Sigmoid colon (tissue), 3 donors: ENCODE measurements at regions not wholly inside any gene's neighbourhood (a gene's known extent, or its start where the extent isn't known, plus 50 kb on each side); places are given as distances from the start of the nearest gene placed in this dataset.

Experiments
- POLR2A ChIP-seq, 2 donors: fragments of 450-650 bp; IDR thresholded peaks; one replicate each; pipeline ENCODE4 v1.6.1; 2016; ENCODE audit warnings: antibody characterized with exemption in 2 of 2, mild to moderate bottlenecking in 2 of 2, moderate library complexity in 2 of 2
- TF ChIP-seq, protein P1 (sequence below), 4 experiments: fragments of 450-650 bp in 3 of 4; fragments of 200-600 bp in 1 of 4; IDR thresholded peaks; one replicate each; pipeline ENCODE4 v1.5.1; 2016 to 2019; ENCODE audit warnings: antibody characterized with exemption in 4 of 4, mild to moderate bottlenecking in 3 of 4, moderate library complexity in 2 of 4

DNA sequence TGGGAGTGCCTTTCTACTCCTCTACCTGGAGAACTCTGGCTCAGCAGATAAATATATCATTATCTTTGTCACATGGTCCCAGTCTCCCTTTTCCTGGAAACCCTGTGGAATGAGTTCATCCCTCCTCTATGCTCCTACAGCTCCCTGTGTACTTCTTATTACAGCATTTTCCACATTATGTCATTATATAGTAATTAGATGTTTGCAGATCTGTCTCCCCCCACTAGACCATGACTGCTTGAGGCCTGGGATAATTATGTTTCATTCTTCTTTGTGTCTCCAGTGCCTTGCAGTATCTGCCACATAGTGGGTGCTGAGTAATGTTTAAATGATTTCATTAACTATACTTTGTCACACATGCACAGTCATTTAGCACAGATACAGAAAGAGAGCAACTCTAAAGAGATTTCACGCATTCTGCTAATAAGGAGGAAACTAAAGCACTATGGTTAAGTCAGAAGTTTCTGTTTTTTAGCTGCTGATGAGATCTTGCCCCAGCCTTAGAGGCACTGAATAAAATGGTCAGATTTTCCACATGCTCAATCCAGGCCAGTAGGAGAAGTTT lies 66.1 kb upstream of the DIAPH3 start:
- no peak for TF ChIP-seq POLR2A (IDR thresholded peaks at IDR 0.05)
- TF ChIP-seq, protein P1, sequence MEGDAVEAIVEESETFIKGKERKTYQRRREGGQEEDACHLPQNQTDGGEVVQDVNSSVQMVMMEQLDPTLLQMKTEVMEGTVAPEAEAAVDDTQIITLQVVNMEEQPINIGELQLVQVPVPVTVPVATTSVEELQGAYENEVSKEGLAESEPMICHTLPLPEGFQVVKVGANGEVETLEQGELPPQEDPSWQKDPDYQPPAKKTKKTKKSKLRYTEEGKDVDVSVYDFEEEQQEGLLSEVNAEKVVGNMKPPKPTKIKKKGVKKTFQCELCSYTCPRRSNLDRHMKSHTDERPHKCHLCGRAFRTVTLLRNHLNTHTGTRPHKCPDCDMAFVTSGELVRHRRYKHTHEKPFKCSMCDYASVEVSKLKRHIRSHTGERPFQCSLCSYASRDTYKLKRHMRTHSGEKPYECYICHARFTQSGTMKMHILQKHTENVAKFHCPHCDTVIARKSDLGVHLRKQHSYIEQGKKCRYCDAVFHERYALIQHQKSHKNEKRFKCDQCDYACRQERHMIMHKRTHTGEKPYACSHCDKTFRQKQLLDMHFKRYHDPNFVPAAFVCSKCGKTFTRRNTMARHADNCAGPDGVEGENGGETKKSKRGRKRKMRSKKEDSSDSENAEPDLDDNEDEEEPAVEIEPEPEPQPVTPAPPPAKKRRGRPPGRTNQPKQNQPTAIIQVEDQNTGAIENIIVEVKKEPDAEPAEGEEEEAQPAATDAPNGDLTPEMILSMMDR (IDR thresholded peaks at IDR 0.05) = no peak
